B cell (primary cell): ENCODE measurements at regions not wholly inside any gene's neighbourhood (a gene's known extent, or its start where the extent isn't known, plus 50 kb on each side); places are given as distances from the start of the nearest gene placed in this dataset.

Source experiments
- ATAC-seq: fragments of 200-7000 bp; cut with Tn5 transposase; one replicate; pipeline ENCODE4 v1.10.0; 2021; ENCODE audit warnings: low read depth, mild to moderate bottlenecking, moderate number of reproducible peaks, moderate library complexity
- CTCF ChIA-PET: fragments of 350-600 bp; sonication (Branson Sonifier 250); formaldehyde crosslinking; loops from one replicate; lab custom pipeline; 2021; ENCODE audit warnings: antibody characterized with exemption, inconsistent platforms; lab: Charles Lee
- POLR2A ChIA-PET: fragments of 350-600 bp; sonication (Branson Sonifier 250); formaldehyde crosslinking; loops from one replicate; lab custom pipeline; 2021; ENCODE audit warnings: antibody characterized with exemption; lab: Charles Lee
- DNase-seq: peaks from one replicate; pipeline ENCODE4 v3.0.0; 2013
- H2AFZ ChIP-seq: 2 replicates; pipeline ENCODE4 v1.6.1; 2012; ENCODE audit warnings: mild to moderate bottlenecking, low read depth, low read length; ENCODE audit not compliant: insufficient read depth, poor library complexity, severe bottlenecking
- H3K27ac ChIP-seq, 2 donors: 1 replicate in 1 of 2; 2 replicates in 1 of 2; pipeline ENCODE4 v1.5.1; 2012 to 2013; ENCODE audit warnings: low read length in 2 of 2, mild to moderate bottlenecking in 2 of 2, moderate library complexity in 1 of 2
- H3K27me3 ChIP-seq, 4 experiments: fragments of 200-600 bp in 1 of 4; sonication (generic) in 1 of 4; replicated peaks in 1 of 4; 1 replicate in 2 of 4; 2 replicates in 2 of 4; pipeline versions ENCODE4 v1.6.1 to v1.7.0; 2013 to 2016; ENCODE audit warnings: low read length in 3 of 4, mild to moderate bottlenecking in 2 of 4, mixed read lengths in 1 of 4, moderate library complexity in 1 of 4; ENCODE audit not compliant: insufficient read depth in 4 of 4, control insufficient read depth in 3 of 4; ENCODE audit errors: control extremely low read depth in 1 of 4
- H3K36me3 ChIP-seq, 2 experiments: replicated peaks in 1 of 2; 1 replicate in 1 of 2; 2 replicates in 1 of 2; pipeline versions ENCODE4 v1.6.1 to v1.7.1; 2013; ENCODE audit warnings: low read length in 1 of 2; ENCODE audit not compliant: insufficient read depth in 2 of 2, control insufficient read depth in 1 of 2; ENCODE audit errors: control extremely low read depth in 1 of 2, extremely low read depth in 1 of 2
- H3K4me1 ChIP-seq, 2 donors: fragments of 200-600 bp in 1 of 2; sonication (generic) in 1 of 2; 1 replicate in 1 of 2; 2 replicates in 1 of 2; pipeline versions ENCODE4 v1.5.1 to v1.6.1; 2013 to 2017; ENCODE audit warnings: low read length in 2 of 2; ENCODE audit not compliant: control insufficient read depth in 2 of 2, insufficient read depth in 2 of 2
- H3K4me2 ChIP-seq: replicated peaks from 2 replicates; pipeline ENCODE3; 2012; ENCODE audit warnings: mild to moderate bottlenecking, low read depth, low read length; ENCODE audit not compliant: poor library complexity, severe bottlenecking
- H3K4me3 ChIP-seq, 5 experiments: fragments of 200-600 bp in 1 of 5; sonication (generic) in 1 of 5; 1 replicate in 3 of 5; 2 replicates in 2 of 5; pipeline versions ENCODE4 v1.5.1 to v1.7.0; 2011 to 2016; ENCODE audit warnings: low read length in 4 of 5, mild to moderate bottlenecking in 4 of 5, low read depth in 2 of 5, control low read depth in 1 of 5, moderate library complexity in 1 of 5; ENCODE audit not compliant: insufficient read depth in 1 of 5; ENCODE audit errors: control extremely low read depth in 1 of 5, extremely low read depth in 1 of 5
- H3K79me2 ChIP-seq: fragments of 200-600 bp; sonication (generic); one replicate; pipeline ENCODE4 v1.6.0; 2016; ENCODE audit warnings: low read length; ENCODE audit not compliant: control insufficient read depth, insufficient read depth
- H3K9ac ChIP-seq: fragments of 200-600 bp; sonication (generic); 2 replicates; pipeline ENCODE4 v1.6.1; 2017; ENCODE audit warnings: mild to moderate bottlenecking, low read length, moderate library complexity
- H3K9me3 ChIP-seq, 3 donors: one replicate each; pipeline versions ENCODE4 v1.6.1 to v1.7.1; 2013; ENCODE audit warnings: low read length in 2 of 3; ENCODE audit not compliant: control insufficient read depth in 2 of 3, insufficient read depth in 1 of 3; ENCODE audit errors: control extremely low read depth in 1 of 3
- H4K20me1 ChIP-seq: 2 replicates; pipeline ENCODE4 v1.6.0; 2012; ENCODE audit warnings: mild to moderate bottlenecking, low read length; ENCODE audit not compliant: insufficient read depth, control insufficient read depth, poor library complexity, severe bottlenecking
- H3K27ac Mint-ChIP-seq: one replicate; pipeline ENCODE4 v1.8.0; 2021; ENCODE audit warnings: mixed read lengths
- H3K27me3 Mint-ChIP-seq: one replicate; pipeline ENCODE4 v1.8.0; 2021; ENCODE audit warnings: mixed read lengths
- H3K4me1 Mint-ChIP-seq: one replicate; pipeline ENCODE4 v1.8.0; 2021; ENCODE audit warnings: mixed read lengths
- H3K4me3 Mint-ChIP-seq: one replicate; pipeline ENCODE4 v1.8.0; 2021; ENCODE audit warnings: mixed read lengths
- H3K9me3 Mint-ChIP-seq: one replicate; pipeline ENCODE4 v1.8.0; 2022; ENCODE audit warnings: mixed read lengths; ENCODE audit not compliant: insufficient read depth
- EZH2 ChIP-seq: IDR thresholded peaks from 2 replicates; pipeline ENCODE4 v1.6.1; 2012; ENCODE audit warnings: borderline replicate concordance, low read depth, mild to moderate bottlenecking, moderate library complexity, low read length; ENCODE audit not compliant: insufficient read depth, poor library complexity, severe bottlenecking
- WGBS: methylation state at CpG from one replicate; pipeline ENCODE4 v1.1.5; 2013; ENCODE audit warnings: missing lambda C conversion rate; ENCODE audit not compliant: insufficient coverage; 5-methylcytosine and 5-hydroxymethylcytosine counted together
- intact Hi-C: fragments of 100-400 bp; cut with micrococcal nuclease; formaldehyde crosslinking; loops from one replicate; pipeline ENCODE4 v1.10.0; 2022
- TF ChIP-seq, protein P1 (sequence below): fragments of 200-600 bp; IDR thresholded peaks from one replicate; pipeline ENCODE4 v1.8.0; 2022; ENCODE audit warnings: antibody characterized with exemption, mild to moderate bottlenecking

DNA sequence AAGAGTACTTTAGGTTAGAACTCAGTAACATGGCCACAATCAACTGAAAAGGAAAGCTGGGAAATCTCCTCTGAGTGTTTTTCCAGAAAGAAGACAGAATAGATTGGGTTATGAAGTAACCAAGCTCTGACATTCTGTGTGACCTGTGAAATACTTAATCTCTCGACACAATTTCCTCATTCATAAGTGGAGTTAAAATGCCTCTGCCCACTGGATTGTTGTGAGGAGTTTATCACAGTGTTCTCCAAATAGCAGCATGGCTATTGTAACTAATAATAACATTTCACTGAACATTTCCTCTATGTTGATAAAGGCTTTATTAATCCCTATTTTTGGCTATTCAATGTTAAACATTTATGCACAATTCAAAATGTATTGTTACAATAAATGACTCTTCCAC lies 311.0 kb downstream of the GABRB2 start:
- Mint-ChIP-seq H3K9me3 (no peaks in the 10 kb centered on the region), H3K4me1 (no peaks in the 10 kb centered on the region), H3K27me3 (no peaks in the 10 kb centered on the region), H3K4me3 (no peak overlapping the region), H3K27ac (no peak overlapping the region)
- Histone ChIP-seq H3K36me3 (no peaks in the 10 kb centered on the region), H2AFZ (no peak overlapping the region), H4K20me1 (no peaks in the 10 kb centered on the region), H3K4me3 (no peak overlapping the region), H3K27me3 (no peaks in the 10 kb centered on the region), H3K9ac (no peak overlapping the region), H3K4me2 (no peak overlapping the region), H3K9me3 (no peaks in the 10 kb centered on the region), H3K4me1 (no peaks in the 10 kb centered on the region), H3K27ac (no peak overlapping the region), H3K79me2 (no peaks in the 10 kb centered on the region)
- ATAC-seq (no peak), DNase-seq (no peak)
- intact Hi-C loops, result no loop called here
- CTCF ChIA-PET, result no interaction called here
- POLR2A ChIA-PET, result no interaction called here
- WGBS, result no CpG with 5 or more reads among the region's 1 CpG
- TF ChIP-seq, protein P1, sequence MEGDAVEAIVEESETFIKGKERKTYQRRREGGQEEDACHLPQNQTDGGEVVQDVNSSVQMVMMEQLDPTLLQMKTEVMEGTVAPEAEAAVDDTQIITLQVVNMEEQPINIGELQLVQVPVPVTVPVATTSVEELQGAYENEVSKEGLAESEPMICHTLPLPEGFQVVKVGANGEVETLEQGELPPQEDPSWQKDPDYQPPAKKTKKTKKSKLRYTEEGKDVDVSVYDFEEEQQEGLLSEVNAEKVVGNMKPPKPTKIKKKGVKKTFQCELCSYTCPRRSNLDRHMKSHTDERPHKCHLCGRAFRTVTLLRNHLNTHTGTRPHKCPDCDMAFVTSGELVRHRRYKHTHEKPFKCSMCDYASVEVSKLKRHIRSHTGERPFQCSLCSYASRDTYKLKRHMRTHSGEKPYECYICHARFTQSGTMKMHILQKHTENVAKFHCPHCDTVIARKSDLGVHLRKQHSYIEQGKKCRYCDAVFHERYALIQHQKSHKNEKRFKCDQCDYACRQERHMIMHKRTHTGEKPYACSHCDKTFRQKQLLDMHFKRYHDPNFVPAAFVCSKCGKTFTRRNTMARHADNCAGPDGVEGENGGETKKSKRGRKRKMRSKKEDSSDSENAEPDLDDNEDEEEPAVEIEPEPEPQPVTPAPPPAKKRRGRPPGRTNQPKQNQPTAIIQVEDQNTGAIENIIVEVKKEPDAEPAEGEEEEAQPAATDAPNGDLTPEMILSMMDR, result no peak
- no peak for TF ChIP-seq EZH2

DNA sequence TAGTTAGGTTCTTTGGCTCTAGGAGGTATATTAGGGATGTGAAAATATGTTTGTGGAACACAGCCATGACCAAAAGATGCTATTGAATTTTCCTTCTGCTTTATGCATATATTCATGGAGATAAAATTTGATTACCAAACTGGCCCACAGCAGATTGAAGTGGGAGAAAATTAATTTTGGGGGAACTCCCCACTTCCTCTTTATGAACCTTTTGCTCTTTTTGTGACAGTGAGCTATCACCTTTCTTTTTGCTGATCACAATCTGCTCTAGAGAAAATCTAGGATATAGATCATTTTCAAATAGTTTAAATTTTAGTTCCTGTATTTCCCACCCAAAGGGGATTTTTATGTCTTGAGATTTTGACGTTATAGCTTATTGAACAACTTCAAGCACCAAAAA lies 313.0 kb downstream of the GABRB2 start:
- Mint-ChIP-seq H3K4me3 (no peak overlapping the region), H3K27ac (no peak overlapping the region), H3K4me1 (no peaks in the 10 kb centered on the region), H3K9me3 (no peaks in the 10 kb centered on the region), H3K27me3 (no peaks in the 10 kb centered on the region)
- no peaks in the 10 kb centered on the region for H3K9me3 ChIP-seq
- H3K4me2 ChIP-seq, result no peak overlapping the region
- H3K27me3 ChIP-seq, result no peaks in the 10 kb centered on the region
- no peak overlapping the region for H2AFZ ChIP-seq
- no peak overlapping the region for H3K4me3 ChIP-seq
- no peak for TF ChIP-seq EZH2
- TF ChIP-seq, protein P1, result no peak
- no peaks in the 10 kb centered on the region for H3K79me2 ChIP-seq
- H3K27ac ChIP-seq, result no peak overlapping the region
- no peak overlapping the region for H3K9ac ChIP-seq
- no CpG with 5 or more reads among the region's 1 CpG for WGBS
- ChIA-PET POLR2A (no interaction called here), CTCF (no interaction called here)
- no peaks in the 10 kb centered on the region for H3K4me1 ChIP-seq
- DNase-seq (no peak), ATAC-seq (no peak)
- no peaks in the 10 kb centered on the region for H4K20me1 ChIP-seq
- H3K36me3 ChIP-seq, result no peaks in the 10 kb centered on the region
- intact Hi-C loops, result no loop called here
